ENCODE measurements at regions not wholly inside any gene's neighbourhood (a gene's known extent, or its start where the extent isn't known, plus 50 kb on each side); places are given as distances from the start of the nearest gene placed in this dataset.

- TF ChIP-seq, protein P1, sequence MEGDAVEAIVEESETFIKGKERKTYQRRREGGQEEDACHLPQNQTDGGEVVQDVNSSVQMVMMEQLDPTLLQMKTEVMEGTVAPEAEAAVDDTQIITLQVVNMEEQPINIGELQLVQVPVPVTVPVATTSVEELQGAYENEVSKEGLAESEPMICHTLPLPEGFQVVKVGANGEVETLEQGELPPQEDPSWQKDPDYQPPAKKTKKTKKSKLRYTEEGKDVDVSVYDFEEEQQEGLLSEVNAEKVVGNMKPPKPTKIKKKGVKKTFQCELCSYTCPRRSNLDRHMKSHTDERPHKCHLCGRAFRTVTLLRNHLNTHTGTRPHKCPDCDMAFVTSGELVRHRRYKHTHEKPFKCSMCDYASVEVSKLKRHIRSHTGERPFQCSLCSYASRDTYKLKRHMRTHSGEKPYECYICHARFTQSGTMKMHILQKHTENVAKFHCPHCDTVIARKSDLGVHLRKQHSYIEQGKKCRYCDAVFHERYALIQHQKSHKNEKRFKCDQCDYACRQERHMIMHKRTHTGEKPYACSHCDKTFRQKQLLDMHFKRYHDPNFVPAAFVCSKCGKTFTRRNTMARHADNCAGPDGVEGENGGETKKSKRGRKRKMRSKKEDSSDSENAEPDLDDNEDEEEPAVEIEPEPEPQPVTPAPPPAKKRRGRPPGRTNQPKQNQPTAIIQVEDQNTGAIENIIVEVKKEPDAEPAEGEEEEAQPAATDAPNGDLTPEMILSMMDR (IDR thresholded peaks at IDR 0.05): no peak
- TF ChIP-seq POLR2A (IDR thresholded peaks at IDR 0.05): no peak
Observed at GRCh38 chr18:22504251-22505030, 86.7 kb upstream of the CTAGE1 start.

All from Peyer's patch (tissue), 4 donors.